HepG2 (cell line): ENCODE measurements at regions not wholly inside any gene's neighbourhood (a gene's known extent, or its start where the extent isn't known, plus 50 kb on each side); places are given as distances from the start of the nearest gene placed in this dataset.

Experiments
- ATAC-seq: fragments of 200-7000 bp; cut with Tn5 transposase; 3 replicates; pipeline ENCODE4 v1.9.1; 2020; ENCODE audit warnings: mild to moderate bottlenecking, moderate library complexity
- BruUV-seq: library from RNA; stranded (reverse); fragments of 400-500 nt; replicated peaks from 2 replicates; lab custom pipeline; 2021; lab: Mats Ljungman, UMichigan
- CTCF ChIA-PET: fragments of 300-600 bp; formaldehyde crosslinking; extraction: SDS; loops from one replicate; lab custom pipeline; 2021; ENCODE audit warnings: low total read pairs, inconsistent platforms, low intra/inter-chr PET ratio; lab: Yijun Ruan, JAX
- POLR2A ChIA-PET: fragments of 350-600 bp; sonication (Branson Sonifier 250); formaldehyde crosslinking; loops from one replicate; lab custom pipeline; 2020; ENCODE audit warnings: antibody characterized with exemption, inconsistent platforms; lab: Yijun Ruan, JAX
- DNase-seq: peaks from one replicate; pipeline ENCODE4 v3.0.0-alpha.2; 2015; ENCODE audit warnings: low spot score
- FAIRE-seq: peaks from 3 replicates; lab custom pipeline; 2011; peaks lifted over from hg19 to GRCh38; lab: Jason Lieb, UNC
- H2AFZ ChIP-seq: one replicate; pipeline ENCODE4 v1.6.1; 2011; ENCODE audit warnings: low read length, inconsistent platforms
- H3K27ac ChIP-seq: fragments of 300-600 bp; 3 replicates; pipeline ENCODE4 v1.8.0; 2011; ENCODE audit warnings: mixed run types, mild to moderate bottlenecking, mixed read lengths, low read length, inconsistent platforms; ENCODE audit not compliant: insufficient read depth; ENCODE audit errors: extremely low read length
- H3K27me3 ChIP-seq, 2 experiments: fragments of 200-600 bp in 1 of 2; 2 replicates in 1 of 2; 3 replicates in 1 of 2; pipeline versions ENCODE4 v1.6.0 to v1.8.0; 2011; ENCODE audit warnings: low read length in 2 of 2, mild to moderate bottlenecking in 2 of 2, moderate library complexity in 2 of 2, inconsistent platforms in 1 of 2; ENCODE audit not compliant: insufficient read depth in 2 of 2, control insufficient read depth in 1 of 2
- H3K36me3 ChIP-seq, 2 experiments: fragments of 200-600 bp in 1 of 2; replicated peaks in 1 of 2; 2 replicates in 1 of 2; 3 replicates in 1 of 2; pipeline versions ENCODE4 v1.5.1 to v1.8.0; 2011; ENCODE audit warnings: low read length in 2 of 2, inconsistent platforms in 1 of 2; ENCODE audit not compliant: insufficient read depth in 2 of 2, control insufficient read depth in 1 of 2
- H3K4me1 ChIP-seq: 2 replicates; pipeline ENCODE4 v1.5.1; 2012; ENCODE audit warnings: low read length, inconsistent platforms; ENCODE audit not compliant: insufficient read depth
- H3K4me2 ChIP-seq: 2 replicates; pipeline ENCODE4 v1.6.0; 2011; ENCODE audit warnings: low read depth, low read length, inconsistent platforms
- H3K4me3 ChIP-seq, 3 experiments: fragments of 200-600 bp in 1 of 3; sonication (generic), shearing (Covaris generic) in 1 of 3; replicated peaks in 1 of 3; 2 replicates each; pipeline ENCODE4 v1.5.1; 2011 to 2016; ENCODE audit warnings: low read length in 3 of 3, inconsistent platforms in 2 of 3, low read depth in 2 of 3, mild to moderate bottlenecking in 2 of 3, control low read depth in 1 of 3, mixed read lengths in 1 of 3; ENCODE audit not compliant: insufficient read depth in 1 of 3
- H3K79me2 ChIP-seq: one replicate; pipeline ENCODE4 v1.6.1; 2011; ENCODE audit warnings: low read length, inconsistent platforms; ENCODE audit not compliant: insufficient read depth
- H3K9ac ChIP-seq: 2 replicates; pipeline ENCODE4 v1.6.0; 2011; ENCODE audit warnings: mild to moderate bottlenecking, low read depth, low read length, inconsistent platforms; ENCODE audit not compliant: insufficient read depth
- H3K9me3 ChIP-seq: 2 replicates; pipeline ENCODE4 v1.5.1; 2012; ENCODE audit warnings: mild to moderate bottlenecking, low read length
- H4K20me1 ChIP-seq: 2 replicates; pipeline ENCODE4 v1.6.0; 2011; ENCODE audit warnings: inconsistent platforms, mild to moderate bottlenecking, low read length, moderate library complexity; ENCODE audit not compliant: insufficient read depth
- HOXD1 ChIP-seq: sonication (generic); formaldehyde crosslinking; IDR thresholded peaks from 2 replicates; pipeline ENCODE4 v1.5.0; 2020; ENCODE audit warnings: missing genetic modification reagents
- MLLT10 ChIP-seq: sonication (generic); formaldehyde crosslinking; IDR thresholded peaks from 2 replicates; pipeline ENCODE4 v1.4.0; 2020; ENCODE audit warnings: missing genetic modification reagents
- NFATC3 ChIP-seq: sonication (generic); formaldehyde crosslinking; IDR thresholded peaks from 2 replicates; pipeline ENCODE4 v1.5.1; 2020; ENCODE audit warnings: mild to moderate bottlenecking, missing genetic modification reagents
- SMARCC2 ChIP-seq: fragments of 450-650 bp; IDR thresholded peaks from 2 replicates; pipeline ENCODE4 v1.6.1; 2017; ENCODE audit warnings: antibody characterized with exemption, mild to moderate bottlenecking
- SMYD3 ChIP-seq: sonication (generic); formaldehyde crosslinking; IDR thresholded peaks from 2 replicates; pipeline ENCODE4 v1.8.1; 2023; ENCODE audit warnings: mild to moderate bottlenecking, missing genetic modification reagents
- ZBTB40 ChIP-seq, 2 experiments: fragments of 450-650 bp in 1 of 2; sonication (generic) in 1 of 2; formaldehyde crosslinking in 1 of 2; IDR thresholded peaks; 2 replicates each; pipeline versions ENCODE4 v1.6.1 to v1.8.0; 2016 to 2022; ENCODE audit warnings: antibody characterized with exemption in 1 of 2, mild to moderate bottlenecking in 1 of 2, missing genetic modification reagents in 1 of 2
- ZNF562 ChIP-seq: sonication (generic); formaldehyde crosslinking; IDR thresholded peaks from 2 replicates; pipeline ENCODE4 v1.8.0; 2022; ENCODE audit warnings: missing genetic modification reagents, borderline replicate concordance
- WGBS: methylation state at CpG from one replicate; pipeline ENCODE4 v1.1.6; 2017; ENCODE audit warnings: low lambda C conversion rate; 5-methylcytosine and 5-hydroxymethylcytosine counted together
- in situ Hi-C: cut with HindIII; loops from 2 replicates; pipeline ENCODE4 v1.10.0; 2017; ENCODE audit warnings: low pct_unique_long_range_greater_than_20kb; ENCODE audit not compliant: extremely low pct_ligation_motif_present
- intact Hi-C: fragments of 100-400 bp; cut with micrococcal nuclease; formaldehyde crosslinking; loops from one replicate; pipeline ENCODE4 v1.10.0; 2022; ENCODE audit not compliant: unreplicated experiment
- TF ChIP-seq, protein P1 (sequence below): sonication (generic); formaldehyde crosslinking; IDR thresholded peaks from 2 replicates; pipeline ENCODE4 v1.4.0; 2020; ENCODE audit warnings: missing genetic modification reagents
- TF ChIP-seq, protein P2 (sequence below): IDR thresholded peaks from 2 replicates; pipeline ENCODE4 v1.6.1; 2016; ENCODE audit warnings: mild to moderate bottlenecking, missing biosample characterization, missing genetic modification reagents
- TF ChIP-seq, protein P3 (sequence below): sonication (generic); formaldehyde crosslinking; IDR thresholded peaks from 2 replicates; pipeline ENCODE4 v1.8.1; 2023; ENCODE audit warnings: missing genetic modification reagents, inconsistent platforms, borderline replicate concordance
- TF ChIP-seq, protein P4 (sequence below): sonication (generic); formaldehyde crosslinking; conservative IDR thresholded peaks from 2 replicates; pipeline ENCODE4 v1.8.0; 2022; ENCODE audit warnings: missing genetic modification reagents

- Histone ChIP-seq H3K27ac (no peak overlapping the region), H3K4me2 (no peak overlapping the region), H3K4me1 (no peaks in the 10 kb centered on the region), H3K36me3 (no peaks in the 10 kb centered on the region), H4K20me1 (no peaks in the 10 kb centered on the region), H3K27me3 (no peaks in the 10 kb centered on the region), H3K79me2 (no peaks in the 10 kb centered on the region), H3K4me3 (no peak overlapping the region), H3K9ac (no peak overlapping the region), H3K9me3 (no peaks in the 10 kb centered on the region), H2AFZ (no peak overlapping the region)
- in situ Hi-C loops (no loop called here), intact Hi-C loops (no loop called here)
- CTCF ChIA-PET = no interaction called here
- WGBS = 2% methylated on average over 4 of the region's 4 CpGs
- ATAC-seq (no peak), FAIRE-seq (no peak), DNase-seq (no peak)
- POLR2A ChIA-PET = no interaction called here
- BruUV-seq = no TSS peak
- TF ChIP-seq, protein P1, sequence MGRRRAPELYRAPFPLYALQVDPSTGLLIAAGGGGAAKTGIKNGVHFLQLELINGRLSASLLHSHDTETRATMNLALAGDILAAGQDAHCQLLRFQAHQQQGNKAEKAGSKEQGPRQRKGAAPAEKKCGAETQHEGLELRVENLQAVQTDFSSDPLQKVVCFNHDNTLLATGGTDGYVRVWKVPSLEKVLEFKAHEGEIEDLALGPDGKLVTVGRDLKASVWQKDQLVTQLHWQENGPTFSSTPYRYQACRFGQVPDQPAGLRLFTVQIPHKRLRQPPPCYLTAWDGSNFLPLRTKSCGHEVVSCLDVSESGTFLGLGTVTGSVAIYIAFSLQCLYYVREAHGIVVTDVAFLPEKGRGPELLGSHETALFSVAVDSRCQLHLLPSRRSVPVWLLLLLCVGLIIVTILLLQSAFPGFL (CRISPR knock-in tag) = no peak
- TF ChIP-seq HOXD1 (CRISPR knock-in tag) (no peak), ZBTB40 (IDR thresholded peaks at IDR 0.05) (no peak), ZBTB40 (CRISPR knock-in tag; IDR thresholded peaks at IDR 0.05) (no peak), MLLT10 (CRISPR knock-in tag) (no peak), SMYD3 (no peak), ZNF562 (CRISPR knock-in tag) (no peak), SMARCC2 (no peak), NFATC3 (CRISPR knock-in tag) (no peak)
- TF ChIP-seq, protein P2, sequence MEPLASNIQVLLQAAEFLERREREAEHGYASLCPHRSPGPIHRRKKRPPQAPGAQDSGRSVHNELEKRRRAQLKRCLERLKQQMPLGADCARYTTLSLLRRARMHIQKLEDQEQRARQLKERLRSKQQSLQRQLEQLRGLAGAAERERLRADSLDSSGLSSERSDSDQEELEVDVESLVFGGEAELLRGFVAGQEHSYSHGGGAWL (CRISPR knock-in tag) = no peak
- TF ChIP-seq, protein P3, sequence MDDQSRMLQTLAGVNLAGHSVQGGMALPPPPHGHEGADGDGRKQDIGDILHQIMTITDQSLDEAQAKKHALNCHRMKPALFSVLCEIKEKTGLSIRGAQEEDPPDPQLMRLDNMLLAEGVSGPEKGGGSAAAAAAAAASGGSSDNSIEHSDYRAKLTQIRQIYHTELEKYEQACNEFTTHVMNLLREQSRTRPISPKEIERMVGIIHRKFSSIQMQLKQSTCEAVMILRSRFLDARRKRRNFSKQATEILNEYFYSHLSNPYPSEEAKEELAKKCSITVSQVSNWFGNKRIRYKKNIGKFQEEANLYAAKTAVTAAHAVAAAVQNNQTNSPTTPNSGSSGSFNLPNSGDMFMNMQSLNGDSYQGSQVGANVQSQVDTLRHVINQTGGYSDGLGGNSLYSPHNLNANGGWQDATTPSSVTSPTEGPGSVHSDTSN (CRISPR knock-in tag) = no peak
- TF ChIP-seq, protein P4, sequence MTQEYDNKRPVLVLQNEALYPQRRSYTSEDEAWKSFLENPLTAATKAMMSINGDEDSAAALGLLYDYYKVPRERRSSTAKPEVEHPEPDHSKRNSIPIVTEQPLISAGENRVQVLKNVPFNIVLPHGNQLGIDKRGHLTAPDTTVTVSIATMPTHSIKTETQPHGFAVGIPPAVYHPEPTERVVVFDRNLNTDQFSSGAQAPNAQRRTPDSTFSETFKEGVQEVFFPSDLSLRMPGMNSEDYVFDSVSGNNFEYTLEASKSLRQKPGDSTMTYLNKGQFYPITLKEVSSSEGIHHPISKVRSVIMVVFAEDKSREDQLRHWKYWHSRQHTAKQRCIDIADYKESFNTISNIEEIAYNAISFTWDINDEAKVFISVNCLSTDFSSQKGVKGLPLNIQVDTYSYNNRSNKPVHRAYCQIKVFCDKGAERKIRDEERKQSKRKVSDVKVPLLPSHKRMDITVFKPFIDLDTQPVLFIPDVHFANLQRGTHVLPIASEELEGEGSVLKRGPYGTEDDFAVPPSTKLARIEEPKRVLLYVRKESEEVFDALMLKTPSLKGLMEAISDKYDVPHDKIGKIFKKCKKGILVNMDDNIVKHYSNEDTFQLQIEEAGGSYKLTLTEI (CRISPR knock-in tag) = no peak
Observed at GRCh38 chr13:94959626-94960025, 247.3 kb upstream of the SOX21 start.
